ENCODE measurements at regions not wholly inside any gene's neighbourhood (a gene's known extent, or its start where the extent isn't known, plus 50 kb on each side); places are given as distances from the start of the nearest gene placed in this dataset.

DNA sequence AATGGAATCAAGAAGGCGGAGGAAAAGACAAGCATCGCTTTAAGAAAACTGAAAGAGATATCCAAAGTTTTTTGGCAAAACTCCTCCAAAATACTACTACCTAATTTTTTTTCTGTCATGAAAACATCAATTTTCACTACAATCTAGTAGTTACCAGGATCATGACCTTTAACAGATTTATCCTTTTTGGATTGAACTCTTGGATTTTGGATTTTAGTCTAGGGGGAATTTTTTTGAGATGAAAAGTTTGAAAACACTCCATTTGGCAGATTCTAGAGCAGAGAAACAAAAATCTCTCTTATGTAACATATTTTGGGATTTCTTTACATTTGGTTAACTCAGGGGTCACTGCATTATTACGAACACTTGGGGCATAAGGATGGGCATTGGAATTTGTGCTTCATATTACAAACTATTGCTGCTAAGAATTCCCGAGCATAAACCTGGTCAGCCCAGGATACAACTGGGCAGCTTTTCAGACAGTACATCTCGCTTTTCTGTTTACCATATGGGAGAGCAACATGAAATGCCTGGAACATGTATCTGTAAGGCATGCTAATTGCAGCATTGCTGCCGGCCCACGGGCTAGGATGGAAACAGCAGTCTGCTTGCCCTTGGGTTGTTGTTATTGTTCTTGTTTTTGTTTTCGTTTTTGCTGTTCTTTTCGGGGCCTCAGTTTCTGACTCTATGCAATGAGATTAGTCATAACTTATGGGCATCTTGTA, 264.3 kb downstream of the RHOU start:
- FAIRE-seq, result no peak
- no peak for DNase-seq (ENCODE audit: insufficient read length, low spot score)
- TF ChIP-seq TAF1 (IDR thresholded peaks at IDR 0.05; ENCODE audit: low read depth, low read length), result no peak

DNA sequence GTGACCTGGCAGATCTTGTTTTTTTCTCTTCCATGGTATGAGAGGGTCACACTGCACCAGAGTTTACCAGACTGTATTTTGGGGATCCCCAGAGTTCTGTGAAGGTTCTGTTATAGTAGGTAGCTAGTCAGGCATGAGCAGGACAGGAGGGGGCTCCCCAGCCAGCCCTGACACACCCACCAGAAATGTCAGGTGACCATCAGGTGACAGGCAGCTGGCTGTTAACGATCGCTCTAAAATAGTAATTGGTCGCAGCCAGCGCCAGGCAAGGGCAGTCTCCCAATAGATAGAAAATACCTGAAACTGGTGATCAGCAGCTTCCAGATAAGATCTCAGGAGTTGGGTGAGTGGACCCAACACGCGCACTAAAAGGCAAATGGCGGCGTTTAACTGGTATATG, 264.9 kb downstream of the RHOU start:
- FAIRE-seq, result no peak
- no peak for DNase-seq (ENCODE audit: insufficient read length, low spot score)
- TF ChIP-seq PAX5 (IDR thresholded peaks at IDR 0.05; ENCODE audit: insufficient read depth, low read length, severe bottlenecking), result no peak
- TF ChIP-seq POU2F2 (IDR thresholded peaks at IDR 0.05; ENCODE audit: low read depth, low read length), result no peak
- no peak for TF ChIP-seq POLR2AphosphoS5 (IDR thresholded peaks at IDR 0.05; ENCODE audit: low read depth, low read length)
- TF ChIP-seq POLR2A (IDR thresholded peaks at IDR 0.05; ENCODE audit: low read depth, low read length), result no peak
- TF ChIP-seq TAF1 (IDR thresholded peaks at IDR 0.05; ENCODE audit: low read depth, low read length), result no peak
- TF ChIP-seq SPI1 (IDR thresholded peaks at IDR 0.05; ENCODE audit: low read depth, low read length), result no peak

DNA sequence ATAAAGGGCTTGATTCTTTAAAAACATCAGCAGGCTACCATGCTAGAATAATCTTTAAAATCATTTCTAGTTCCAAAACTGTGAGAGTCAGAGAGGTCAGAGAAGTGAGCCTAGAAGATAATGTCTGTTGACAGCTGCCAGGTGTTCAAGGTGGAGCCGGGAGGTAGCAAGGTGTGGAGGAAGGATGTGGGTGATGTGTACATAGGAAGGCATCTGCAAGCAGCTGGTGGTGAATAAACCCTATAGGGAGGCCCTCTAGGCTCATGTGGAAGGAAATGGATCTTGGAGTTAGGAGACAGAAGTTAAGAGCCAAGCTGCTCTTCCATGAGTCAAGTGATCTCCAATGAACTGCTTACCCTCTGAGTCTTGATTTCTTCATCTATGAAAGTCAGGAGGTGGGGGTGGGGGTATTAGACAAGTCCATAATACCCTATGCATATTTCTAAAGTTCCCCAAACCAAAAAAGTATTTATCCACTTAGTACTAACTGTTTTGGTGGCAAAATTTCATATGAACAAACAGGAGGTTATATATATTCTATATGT, 266.3 kb downstream of the RHOU start:
- TF ChIP-seq POLR2A (IDR thresholded peaks at IDR 0.05; ENCODE audit: low read depth, low read length) (no peak), POLR2AphosphoS5 (IDR thresholded peaks at IDR 0.05; ENCODE audit: low read depth, low read length) (no peak), SPI1 (IDR thresholded peaks at IDR 0.05; ENCODE audit: low read depth, low read length) (no peak), POU2F2 (IDR thresholded peaks at IDR 0.05; ENCODE audit: low read depth, low read length) (no peak), TAF1 (IDR thresholded peaks at IDR 0.05; ENCODE audit: low read depth, low read length) (no peak), PAX5 (IDR thresholded peaks at IDR 0.05; ENCODE audit: insufficient read depth, low read length, severe bottlenecking) (no peak)
- FAIRE-seq, result no peak
- DNase-seq (ENCODE audit: insufficient read length, low spot score), result no peak

DNA sequence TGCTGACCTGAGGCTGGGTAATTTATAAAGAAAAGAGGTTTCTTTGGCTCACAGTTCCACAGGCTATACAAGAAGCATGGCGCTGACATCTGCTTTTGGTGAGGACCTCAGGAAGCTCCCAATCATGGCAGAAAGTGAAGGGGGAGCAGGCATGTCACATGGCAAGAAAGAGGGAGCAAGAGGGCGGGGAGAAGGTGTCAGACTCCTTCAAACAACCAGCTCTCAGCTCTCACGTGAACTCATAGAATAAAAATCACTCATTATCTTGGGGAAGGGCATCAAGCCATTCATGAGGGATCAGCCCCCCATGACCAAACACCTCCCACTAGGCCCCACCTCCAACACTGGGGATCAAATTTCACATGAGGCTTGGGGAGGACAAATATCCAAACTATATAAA, 266.8 kb downstream of the RHOU start:
- TF ChIP-seq POLR2AphosphoS5 (IDR thresholded peaks at IDR 0.05; ENCODE audit: low read depth, low read length), result no peak
- TF ChIP-seq POLR2A (IDR thresholded peaks at IDR 0.05; ENCODE audit: low read depth, low read length), result no peak
- TF ChIP-seq POU2F2 (IDR thresholded peaks at IDR 0.05; ENCODE audit: low read depth, low read length), result no peak
- no peak for TF ChIP-seq TAF1 (IDR thresholded peaks at IDR 0.05; ENCODE audit: low read depth, low read length)
- TF ChIP-seq PAX5 (IDR thresholded peaks at IDR 0.05; ENCODE audit: insufficient read depth, low read length, severe bottlenecking), result no peak
- no peak for TF ChIP-seq SPI1 (IDR thresholded peaks at IDR 0.05; ENCODE audit: low read depth, low read length)
- no peak for FAIRE-seq
- no peak for DNase-seq (ENCODE audit: insufficient read length, low spot score)

DNA sequence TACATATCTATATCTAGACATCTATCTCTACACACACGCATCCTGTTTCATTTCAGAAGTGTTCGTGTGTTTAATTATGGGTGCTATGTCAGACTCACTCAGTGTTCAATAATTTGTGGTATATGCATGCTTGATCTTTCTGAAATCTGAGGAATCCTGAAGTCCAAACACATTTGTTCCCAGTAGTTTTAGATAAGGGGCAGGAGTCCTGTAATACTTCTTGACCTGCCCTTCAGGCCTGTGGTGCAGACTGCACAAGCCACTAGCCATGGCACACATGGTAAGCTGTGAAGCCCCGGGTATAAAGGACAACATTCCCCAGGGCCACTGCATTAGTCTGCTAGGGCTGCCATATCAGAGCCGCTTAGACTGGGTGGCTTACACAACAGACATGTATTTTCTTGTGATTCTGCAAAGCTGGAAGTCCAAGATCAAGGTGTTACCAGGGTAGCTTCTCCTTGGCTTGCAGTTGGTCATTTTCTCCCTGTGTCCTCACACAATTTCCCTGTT, 267.2 kb downstream of the RHOU start:
- DNase-seq (ENCODE audit: insufficient read length, low spot score), result no peak
- TF ChIP-seq POLR2AphosphoS5 (IDR thresholded peaks at IDR 0.05; ENCODE audit: low read depth, low read length) (no peak), TAF1 (IDR thresholded peaks at IDR 0.05; ENCODE audit: low read depth, low read length) (no peak), POU2F2 (IDR thresholded peaks at IDR 0.05; ENCODE audit: low read depth, low read length) (no peak), PAX5 (IDR thresholded peaks at IDR 0.05; ENCODE audit: insufficient read depth, low read length, severe bottlenecking) (no peak), SPI1 (IDR thresholded peaks at IDR 0.05; ENCODE audit: low read depth, low read length) (no peak), POLR2A (IDR thresholded peaks at IDR 0.05; ENCODE audit: low read depth, low read length) (no peak)
- no peak for FAIRE-seq

DNA sequence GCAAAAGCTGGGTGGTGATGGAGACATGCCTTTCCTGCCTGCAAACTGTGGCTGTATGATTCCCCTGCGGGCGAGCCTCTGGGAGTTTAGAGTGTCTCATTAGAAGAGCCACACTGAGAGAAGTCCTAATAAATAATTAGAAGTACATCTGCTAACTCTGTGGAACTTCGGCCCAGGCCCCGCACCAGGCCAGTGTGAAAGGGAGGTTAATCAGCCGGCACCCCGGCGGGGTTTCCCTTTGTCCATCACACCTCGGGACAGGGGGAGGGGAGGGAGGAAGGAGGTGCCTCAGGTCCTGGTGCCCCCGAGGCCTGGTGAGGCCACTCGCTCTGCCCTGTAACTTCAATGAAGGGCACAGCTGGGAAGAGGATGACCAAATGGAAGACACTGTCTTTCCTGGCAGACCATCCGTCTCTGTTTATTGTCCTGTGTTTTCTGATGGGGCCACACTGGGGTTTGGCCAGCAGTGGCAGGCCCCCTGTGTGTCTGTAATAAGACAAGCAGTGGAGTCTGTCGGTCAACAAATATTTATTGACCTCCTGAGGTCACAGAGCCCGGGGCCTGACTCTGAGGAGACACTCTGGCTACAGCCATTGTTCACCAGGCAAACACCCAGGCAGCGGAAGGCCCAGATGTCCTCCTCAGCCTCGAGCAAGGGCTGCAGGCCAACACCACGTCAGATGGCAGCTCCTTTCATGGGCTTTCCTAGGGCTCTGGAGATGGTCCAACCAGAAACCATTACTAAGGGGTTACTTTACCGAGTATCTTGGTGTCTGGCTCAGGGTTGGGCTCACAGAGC, 267.5 kb upstream of the RAB4A start:
- DNase-seq (ENCODE audit: insufficient read length, low spot score), result no peak
- FAIRE-seq, result no peak
- TF ChIP-seq POLR2A (IDR thresholded peaks at IDR 0.05; ENCODE audit: low read depth, low read length), result no peak
- TF ChIP-seq POLR2AphosphoS5 (IDR thresholded peaks at IDR 0.05; ENCODE audit: low read depth, low read length), result no peak
- no peak for TF ChIP-seq POU2F2 (IDR thresholded peaks at IDR 0.05; ENCODE audit: low read depth, low read length)
- no peak for TF ChIP-seq PAX5 (IDR thresholded peaks at IDR 0.05; ENCODE audit: insufficient read depth, low read length, severe bottlenecking)

DNA sequence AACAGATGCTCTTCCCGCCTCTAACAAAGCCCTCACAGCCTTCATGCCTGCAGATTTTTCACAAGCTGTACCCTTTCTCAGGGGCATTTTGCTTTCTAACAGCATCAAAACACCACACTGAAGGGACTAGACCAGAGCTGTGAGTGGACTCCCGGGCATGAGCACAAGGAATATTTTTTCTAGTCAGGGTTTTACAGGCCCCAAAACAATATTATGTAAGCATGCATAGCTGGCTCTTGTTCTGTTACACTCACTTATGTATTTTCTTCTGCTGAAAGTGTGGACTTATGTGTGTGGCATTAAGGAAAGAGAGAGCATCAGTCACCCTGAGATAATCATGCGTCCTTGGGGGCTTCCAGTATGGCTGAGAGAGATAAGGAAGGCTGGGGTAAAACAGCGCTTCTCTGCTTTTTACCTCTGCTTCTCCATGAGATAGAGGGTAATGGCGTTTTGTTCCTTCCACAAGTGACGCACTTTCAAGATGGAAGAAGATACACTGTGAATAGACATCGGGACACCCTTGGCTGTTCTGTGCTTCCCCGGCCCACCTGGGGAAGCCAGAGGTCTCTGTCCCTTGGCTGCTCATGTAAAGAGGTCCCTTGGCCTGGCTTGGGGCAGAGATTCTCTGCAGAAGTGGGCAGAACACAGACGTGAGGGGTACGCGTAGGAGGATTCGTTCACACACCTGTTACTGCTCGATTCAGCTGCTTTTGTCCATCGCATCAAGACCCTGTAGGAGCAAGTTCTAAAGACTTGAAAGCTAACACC, 266.7 kb upstream of the RAB4A start:
- no peak for FAIRE-seq

DNA sequence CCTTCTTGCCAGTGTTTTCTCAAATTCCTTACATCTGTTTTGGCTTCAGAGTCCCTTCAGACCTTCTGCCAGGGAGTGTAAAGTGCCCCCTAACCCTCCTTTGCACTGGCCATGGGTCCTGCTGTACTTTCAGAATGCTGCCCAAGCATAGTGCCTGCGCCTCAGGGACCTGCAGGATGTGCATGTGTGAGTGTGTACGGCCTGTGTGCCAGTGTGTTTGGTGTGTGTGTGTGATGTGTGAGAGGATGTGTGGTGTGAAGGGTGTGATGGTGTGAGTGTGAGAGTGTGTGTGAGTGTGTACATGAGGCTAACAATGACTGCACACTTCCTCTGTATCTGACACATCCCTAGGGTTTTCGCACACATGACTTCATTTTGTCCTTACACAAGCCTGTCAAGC, 265.8 kb upstream of the RAB4A start:
- TF ChIP-seq POU2F2 (IDR thresholded peaks at IDR 0.05; ENCODE audit: low read depth, low read length) (no peak), TAF1 (IDR thresholded peaks at IDR 0.05; ENCODE audit: low read depth, low read length) (no peak), POLR2AphosphoS5 (IDR thresholded peaks at IDR 0.05; ENCODE audit: low read depth, low read length) (no peak), POLR2A (IDR thresholded peaks at IDR 0.05; ENCODE audit: low read depth, low read length) (no peak), SPI1 (IDR thresholded peaks at IDR 0.05; ENCODE audit: low read depth, low read length) (no peak), PAX5 (IDR thresholded peaks at IDR 0.05; ENCODE audit: insufficient read depth, low read length, severe bottlenecking) (no peak)
- DNase-seq (ENCODE audit: insufficient read length, low spot score) (no peak), FAIRE-seq (no peak)

More for the DNA sequence above, 266.7 kb upstream of the RAB4A start:
- TF ChIP-seq PAX5 (IDR thresholded peaks at IDR 0.05; ENCODE audit: insufficient read depth, low read length, severe bottlenecking), result no peak
- no peak for TF ChIP-seq POLR2AphosphoS5 (IDR thresholded peaks at IDR 0.05; ENCODE audit: low read depth, low read length)
- TF ChIP-seq SPI1 (IDR thresholded peaks at IDR 0.05; ENCODE audit: low read depth, low read length), result no peak
- no peak for TF ChIP-seq POLR2A (IDR thresholded peaks at IDR 0.05; ENCODE audit: low read depth, low read length)
- TF ChIP-seq TAF1 (IDR thresholded peaks at IDR 0.05; ENCODE audit: low read depth, low read length), result no peak
- TF ChIP-seq POU2F2 (IDR thresholded peaks at IDR 0.05; ENCODE audit: low read depth, low read length), result no peak
- no peak for DNase-seq (ENCODE audit: insufficient read length, low spot score)

DNA sequence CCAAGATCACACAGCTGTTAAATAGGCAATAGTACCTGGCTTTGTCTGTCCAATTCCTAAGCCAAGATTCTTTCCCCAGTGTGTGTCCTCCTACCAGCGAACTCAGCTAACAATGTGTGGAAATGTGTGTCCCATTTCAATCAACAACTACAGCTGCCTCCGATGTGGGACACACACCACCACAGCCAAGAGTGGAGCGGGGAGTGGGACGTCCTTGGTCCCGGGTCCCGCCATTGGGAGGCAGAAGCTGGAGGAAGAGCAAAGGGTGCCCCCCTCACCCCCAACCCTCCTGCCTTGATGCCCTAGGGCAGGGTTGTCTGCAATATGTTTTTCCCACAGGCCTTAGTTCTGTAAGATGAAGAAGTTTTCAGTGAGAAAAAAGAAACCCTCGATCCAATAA, 265.4 kb upstream of the RAB4A start:
- DNase-seq (ENCODE audit: insufficient read length, low spot score) (no peak), FAIRE-seq (no peak)
- TF ChIP-seq POLR2A (IDR thresholded peaks at IDR 0.05; ENCODE audit: low read depth, low read length), result no peak
- TF ChIP-seq TAF1 (IDR thresholded peaks at IDR 0.05; ENCODE audit: low read depth, low read length), result no peak

All from GM12891 (cell line).